AG08396 (cell line): ENCODE measurements at regions not wholly inside any gene's neighbourhood (a gene's known extent, or its start where the extent isn't known, plus 50 kb on each side); places are given as distances from the start of the nearest gene placed in this dataset.
"Not testable (repeated sequence)": the region's sequence is repeated elsewhere in the genome, so short reads cannot be mapped to it uniquely, and the experiment has no call there.

ENCODE experiments used
- DNase-seq: peaks from one replicate; pipeline ENCODE4 v3.0.0; 2012; ENCODE audit warnings: low spot score, mixed read lengths

DNA sequence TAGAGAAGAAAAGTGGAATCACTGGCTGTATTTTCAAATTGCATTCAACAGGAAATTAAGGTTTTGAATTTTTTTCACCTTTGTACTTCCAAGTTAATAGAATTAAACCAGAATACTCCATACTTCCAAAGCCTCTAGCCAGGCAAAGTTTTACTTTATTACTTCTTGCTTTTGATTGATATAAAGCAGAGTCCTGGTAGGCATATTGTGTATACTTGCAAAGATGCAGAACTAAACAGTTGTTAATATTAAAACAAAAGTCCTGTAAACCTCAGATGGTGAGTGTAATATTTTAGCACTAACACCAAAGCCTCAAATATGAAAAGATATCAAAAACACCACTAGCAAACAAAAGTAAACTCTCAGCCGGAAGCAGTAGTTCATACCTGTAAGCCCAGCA is 107.2 kb upstream of the C2CD4B start:
- no peak for DNase-seq

GRCh38 chr15:62275831-62276230 is 110.7 kb upstream of the C2CD4B start:
- no peak for DNase-seq

DNA sequence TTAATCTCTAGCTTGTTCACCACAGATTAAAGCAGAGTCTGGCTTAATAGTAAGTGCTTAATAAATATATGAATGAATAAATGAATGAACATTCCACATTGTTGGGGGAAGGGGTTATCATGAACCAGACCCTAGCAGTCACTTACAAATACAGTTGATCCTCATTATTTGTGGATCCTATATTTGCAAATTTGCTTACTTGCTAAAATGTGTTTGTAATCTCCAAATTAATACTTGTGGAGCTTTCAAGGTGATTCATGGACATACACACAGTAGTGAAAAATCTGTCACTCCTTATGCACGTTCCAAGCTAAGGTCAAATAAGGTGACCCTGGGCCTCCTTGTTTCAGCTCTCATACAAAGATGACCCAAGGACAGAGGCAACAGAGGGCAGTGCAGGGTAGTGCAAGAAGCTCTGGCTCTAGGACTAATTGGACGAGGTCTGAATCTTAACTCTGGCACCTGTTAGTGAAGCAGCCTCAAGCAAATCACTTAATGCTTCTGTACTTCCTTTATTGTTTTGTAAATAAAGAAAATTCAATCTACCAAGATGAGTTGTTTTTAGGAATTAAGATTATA is 112.8 kb upstream of the C2CD4B start:
- no peak for DNase-seq

GRCh38 chr15:62278534-62278933 is 113.4 kb upstream of the C2CD4B start:
- no peak for DNase-seq

DNA sequence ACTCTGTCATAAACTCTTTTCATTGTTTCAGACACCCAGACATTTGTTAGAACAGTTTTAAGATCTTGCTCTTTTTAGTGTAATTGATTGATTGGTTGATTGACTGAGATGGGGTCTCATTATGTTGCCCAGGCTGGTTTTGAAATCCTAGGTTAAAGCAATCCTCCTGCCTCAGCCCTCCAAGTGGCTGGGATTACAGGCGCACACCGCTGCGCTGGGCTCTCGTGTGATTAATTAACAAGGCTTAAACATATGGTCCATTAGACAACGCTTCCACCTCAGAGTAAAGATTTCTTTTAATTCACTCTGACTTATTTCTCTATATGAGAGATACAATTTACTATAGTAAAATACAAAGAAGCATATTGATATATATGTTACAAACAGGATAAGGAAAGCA is 114.0 kb upstream of the C2CD4B start:
- DNase-seq: no peak

- DNase-seq: no peak
Observed at GRCh38 chr15:62280625-62281024, 115.5 kb upstream of the C2CD4B start.

DNA sequence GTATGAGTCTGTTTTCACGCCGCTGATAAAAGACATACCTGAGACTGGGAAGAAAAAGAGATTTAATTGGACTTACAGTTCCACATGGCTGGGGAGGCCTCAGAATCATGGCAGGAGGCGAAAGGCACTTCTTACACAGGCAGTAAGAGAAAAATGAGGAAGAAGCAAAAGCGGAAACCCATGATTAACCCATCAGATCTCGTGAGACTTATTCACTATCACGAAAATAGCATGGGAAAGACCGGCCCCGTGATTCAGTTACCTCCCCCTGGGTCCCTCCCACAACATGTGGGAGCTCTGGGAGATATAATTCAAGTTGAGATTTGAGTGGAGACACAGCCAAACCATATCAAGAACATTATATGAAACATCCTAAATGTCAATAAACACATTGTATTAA is 116.7 kb upstream of the C2CD4B start:
- not testable (repeated sequence) for DNase-seq

- DNase-seq: peak; percentile 9
Observed at GRCh38 chr15:62287066-62287857, 122.2 kb upstream of the C2CD4B start.

GRCh38 chr15:62288361-62289017 is 123.4 kb upstream of the C2CD4B start:
- DNase-seq: no peak

- no peak for DNase-seq
Observed at GRCh38 chr15:62291262-62291661, 126.2 kb upstream of the C2CD4B start.

GRCh38 chr15:62296756-62297507 is 131.8 kb upstream of the C2CD4B start:
- DNase-seq: no peak

GRCh38 chr15:62297522-62297921 is 132.4 kb upstream of the C2CD4B start:
- no peak for DNase-seq

DNA sequence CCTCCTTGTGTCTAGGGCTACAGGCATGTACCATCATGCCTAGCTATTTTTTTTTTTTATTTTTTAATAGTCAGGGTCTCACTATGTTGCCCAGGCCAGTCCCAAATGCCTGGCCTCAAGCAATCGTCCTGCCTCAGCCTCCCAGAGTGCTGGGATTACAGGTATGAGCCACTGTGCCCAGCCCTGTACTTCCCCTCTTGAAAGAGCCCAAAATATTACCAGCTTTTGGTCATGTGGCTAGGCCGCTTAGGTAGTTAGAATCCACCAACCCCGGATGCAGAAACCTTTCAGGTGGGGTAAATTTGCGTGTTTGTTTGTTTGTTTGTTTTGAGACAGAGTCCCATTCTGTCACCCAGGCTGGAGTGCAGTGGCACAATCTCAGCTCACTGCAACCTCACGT is 132.8 kb upstream of the C2CD4B start:
- no peak for DNase-seq

- no peak for DNase-seq
Observed at GRCh38 chr15:62298811-62299210, 133.7 kb upstream of the C2CD4B start.

- no peak for DNase-seq
Observed at GRCh38 chr15:62299541-62299940, 134.5 kb upstream of the C2CD4B start.

- no peak for DNase-seq
Observed at GRCh38 chr15:62301993-62302675, 137.0 kb upstream of the C2CD4B start.

DNA sequence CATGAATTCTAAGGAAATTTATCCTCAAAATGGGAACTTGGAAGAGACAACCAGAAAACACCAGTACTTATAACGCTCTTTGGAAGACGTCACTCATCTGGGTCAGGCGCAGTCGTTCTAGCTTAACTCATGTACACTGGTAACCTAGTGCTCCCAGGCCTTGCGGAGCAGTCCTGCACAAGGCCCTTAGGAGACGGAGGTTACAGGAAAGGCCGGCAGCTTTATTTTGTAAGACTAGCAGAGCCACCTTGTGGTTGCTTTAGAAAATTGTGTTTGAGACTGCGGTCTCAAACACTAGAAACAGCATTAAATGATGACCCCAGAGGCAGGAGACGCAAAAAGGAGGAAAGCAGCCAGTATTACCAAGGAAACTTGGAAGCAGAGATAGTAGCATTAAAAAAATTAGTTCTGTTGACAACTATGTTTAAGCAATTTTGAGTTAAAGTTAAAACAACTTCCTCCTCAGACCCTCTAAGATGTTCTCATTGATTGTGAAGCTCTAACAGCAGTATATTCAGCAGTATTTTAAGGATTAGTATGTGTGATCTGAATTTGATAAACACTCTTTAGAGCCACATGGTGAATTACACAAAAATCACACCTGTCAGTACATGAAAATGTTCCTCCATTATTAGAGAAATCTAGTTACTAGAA is 141.9 kb upstream of the C2CD4B start:
- DNase-seq: peak; percentile 67

DNA sequence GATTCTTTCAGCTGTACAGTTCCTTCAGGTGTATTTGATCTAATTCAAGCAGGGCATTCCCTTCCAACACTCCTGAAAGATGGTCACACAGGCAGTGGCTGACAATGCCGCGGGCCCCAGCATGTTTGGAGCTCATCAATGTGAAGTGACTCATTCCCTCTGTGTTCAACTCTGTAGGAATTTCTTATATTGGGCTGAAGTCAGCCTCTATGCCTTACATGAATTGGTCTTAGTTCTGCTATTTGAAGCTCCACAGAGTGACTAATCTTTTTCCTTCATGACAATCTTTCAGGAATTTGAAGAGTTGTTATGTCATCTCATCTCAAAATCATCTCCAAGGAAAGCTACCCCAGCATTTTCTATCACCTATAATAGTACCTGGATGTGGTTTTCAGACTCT is 142.5 kb upstream of the C2CD4B start:
- peak; percentile 36 for DNase-seq

- DNase-seq: no peak
Observed at GRCh38 chr15:62316413-62317060, 151.5 kb upstream of the C2CD4B start.

DNA sequence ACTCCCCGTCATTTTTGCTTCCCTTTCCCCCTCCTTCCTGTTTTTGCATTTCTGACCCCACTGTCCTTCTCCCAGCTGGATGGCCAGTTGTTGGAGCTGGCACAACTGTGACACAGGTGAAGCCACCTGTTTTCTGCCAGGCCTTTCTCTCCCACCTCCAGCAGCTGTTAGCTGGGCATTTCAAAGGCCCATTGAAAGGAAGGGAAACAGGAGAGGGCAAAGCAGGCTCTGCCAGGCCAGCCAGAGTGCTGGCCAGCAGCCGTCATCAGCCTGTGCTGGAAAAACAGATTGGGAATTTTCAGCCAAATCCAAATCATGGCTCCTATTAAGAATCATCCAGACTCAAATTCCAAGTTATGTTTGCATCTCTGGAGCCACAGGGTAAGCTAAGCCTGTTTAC is 155.2 kb upstream of the C2CD4B start:
- DNase-seq: no peak

- no peak for DNase-seq
Observed at GRCh38 chr15:62323353-62323890, 158.3 kb upstream of the C2CD4B start.
